ENCODE measurements at regions not wholly inside any gene's neighbourhood (a gene's known extent, or its start where the extent isn't known, plus 50 kb on each side); places are given as distances from the start of the nearest gene placed in this dataset.
"Not testable (repeated sequence)": the region's sequence is repeated elsewhere in the genome, so short reads cannot be mapped to it uniquely, and the experiment has no call there.

- no peak for DNase-seq (ENCODE audit: low read depth)
Observed at GRCh38 chrX:138018145-138018799, 452.3 kb downstream of the ZIC3 start.

DNA sequence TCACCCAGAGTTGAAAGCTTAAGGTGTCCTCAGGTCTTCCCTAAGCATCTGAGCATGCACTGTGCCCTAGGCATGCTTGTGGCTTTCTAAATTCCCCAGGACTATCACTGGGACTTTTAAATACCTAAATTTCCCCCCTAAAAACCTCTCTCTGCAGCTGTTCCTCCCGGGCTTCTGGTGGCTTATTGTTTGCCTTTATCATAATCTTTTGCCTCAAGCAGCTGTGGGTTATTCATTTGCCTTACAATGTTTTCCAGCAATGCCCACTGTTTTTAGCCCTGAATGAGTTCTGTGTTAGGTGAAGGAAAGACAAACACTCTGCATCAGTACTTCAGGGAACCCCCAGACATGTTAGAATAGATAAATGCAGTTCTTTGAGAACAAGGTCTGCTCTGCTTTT, 455.0 kb downstream of the ZIC3 start:
- DNase-seq (ENCODE audit: low read depth), result no peak

- DNase-seq (ENCODE audit: low read depth), result no peak
Observed at GRCh38 chrX:138026211-138026610, 460.3 kb downstream of the ZIC3 start.

- DNase-seq (ENCODE audit: low read depth), result no peak
Observed at GRCh38 chrX:138031715-138032114, 465.8 kb downstream of the ZIC3 start.

DNA sequence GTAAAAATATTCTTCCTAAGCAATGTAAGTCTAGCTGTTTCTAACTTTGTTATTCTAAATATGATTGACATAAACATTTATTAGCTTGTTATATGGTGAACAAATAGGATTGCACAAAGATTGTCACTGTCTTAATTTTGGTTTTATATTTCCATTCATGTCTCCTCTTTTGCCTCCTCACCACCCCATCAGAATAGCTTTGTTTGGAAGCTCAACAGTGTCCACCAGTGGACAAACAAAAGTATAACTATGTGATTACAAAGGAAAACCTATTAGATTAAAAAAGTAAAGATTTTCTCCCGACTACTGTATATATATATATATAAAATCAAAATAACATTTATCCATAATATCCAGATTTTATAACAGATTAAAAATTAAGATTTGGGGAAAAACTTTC, 468.2 kb downstream of the ZIC3 start:
- DNase-seq (ENCODE audit: low read depth), result no peak

GRCh38 chrX:138037548-138037947, 471.6 kb downstream of the ZIC3 start:
- DNase-seq (ENCODE audit: low read depth), result no peak

- no peak for DNase-seq (ENCODE audit: low read depth)
Observed at GRCh38 chrX:138057883-138058282, 492.0 kb downstream of the ZIC3 start.

DNA sequence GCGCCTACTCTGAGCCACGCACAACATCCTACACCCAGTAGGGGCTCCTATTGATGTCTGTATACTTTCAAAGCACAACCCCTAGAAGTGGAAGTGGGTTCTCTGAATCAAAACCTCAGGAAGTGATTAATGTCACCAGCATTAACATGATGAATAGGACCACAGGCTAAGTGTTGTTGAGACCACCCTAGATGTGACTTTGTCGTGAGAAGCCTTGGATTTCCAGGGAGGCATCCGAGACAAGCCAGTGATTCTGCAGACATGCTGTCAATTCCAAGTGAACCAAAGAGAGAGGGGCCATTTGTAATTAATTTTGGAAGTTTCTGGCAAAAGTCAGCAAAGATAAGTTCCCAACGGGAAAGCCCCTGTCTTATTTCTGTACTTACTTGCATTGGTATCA, 493.0 kb downstream of the ZIC3 start:
- DNase-seq (ENCODE audit: low read depth), result no peak

DNA sequence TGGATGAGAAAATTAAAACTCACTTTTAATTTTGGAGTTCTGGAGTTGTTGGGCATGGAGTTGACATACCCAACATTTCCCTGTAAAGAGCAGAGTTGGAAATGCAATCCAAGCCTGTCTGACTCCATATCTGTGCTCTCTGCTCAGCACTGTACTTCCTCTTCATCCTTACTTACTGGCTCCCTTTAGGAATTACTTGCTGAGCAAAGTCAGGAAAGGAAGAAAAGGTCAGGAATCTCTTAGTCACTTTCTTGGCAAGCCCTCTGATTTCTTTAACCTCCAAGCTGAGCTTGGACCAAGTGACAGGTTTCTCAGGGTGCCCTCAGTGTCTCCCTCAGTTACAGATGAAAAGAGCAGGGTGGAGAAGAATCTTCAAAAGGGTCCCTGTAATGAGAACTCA, 501.5 kb downstream of the ZIC3 start:
- DNase-seq (ENCODE audit: low read depth), result no peak

DNA sequence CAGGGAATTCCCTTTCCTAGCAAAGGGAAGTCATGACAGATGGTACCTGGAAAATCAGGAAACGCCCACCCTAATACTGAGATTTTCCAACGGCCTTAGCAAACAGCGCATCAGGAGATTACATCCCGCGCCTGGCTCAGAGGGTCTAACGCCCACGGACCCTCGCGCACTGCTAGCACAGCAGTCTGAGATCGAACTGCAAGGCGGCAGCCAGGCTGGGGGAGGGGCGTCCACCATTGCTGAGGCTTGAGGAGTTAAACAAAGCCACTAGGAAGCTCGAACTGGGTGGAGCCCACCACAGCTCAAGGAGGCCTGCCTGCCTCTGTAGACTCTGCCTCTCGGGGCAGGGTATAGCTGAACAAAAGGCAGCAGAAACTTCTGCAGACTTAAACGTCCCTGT, 507.7 kb downstream of the ZIC3 start:
- no peak for DNase-seq (ENCODE audit: low read depth)

DNA sequence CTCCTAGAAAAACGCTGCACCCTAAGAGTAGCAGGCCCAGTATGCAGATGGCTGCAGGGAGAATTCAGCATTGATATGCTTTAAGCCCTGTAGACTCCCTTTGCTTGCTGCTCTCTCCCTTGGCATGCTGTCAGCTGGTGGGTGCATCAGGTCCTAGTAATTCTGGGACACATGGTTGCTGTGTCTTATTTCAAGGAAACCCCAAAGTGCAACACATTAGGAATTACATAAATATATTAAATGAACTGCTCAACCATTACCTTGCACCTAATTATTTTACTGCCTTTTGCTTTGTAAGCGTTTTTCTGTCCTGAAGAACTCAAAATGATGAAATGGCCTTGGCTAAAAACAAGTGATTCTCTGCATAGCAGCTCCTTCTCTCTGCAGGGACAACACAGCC, 516.3 kb downstream of the ZIC3 start:
- DNase-seq (ENCODE audit: low read depth), result no peak

DNA sequence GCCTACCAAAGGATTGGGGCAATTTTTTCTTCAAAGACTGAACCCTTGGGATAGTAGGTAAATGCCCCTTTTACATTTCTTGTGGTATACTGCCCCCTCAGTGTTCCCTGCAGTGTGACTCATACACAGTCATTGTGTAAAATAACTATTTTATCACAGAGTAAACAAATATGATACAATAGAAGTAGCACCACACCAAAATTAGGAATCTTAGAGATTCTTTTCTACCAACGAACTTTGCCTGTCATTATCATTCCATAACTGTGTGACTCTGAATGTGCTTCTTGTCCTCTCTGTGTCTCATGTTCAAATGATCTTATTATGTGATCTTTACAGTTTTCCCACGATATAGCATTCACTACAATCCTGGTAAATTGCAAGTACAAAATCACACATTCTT, 517.0 kb downstream of the ZIC3 start:
- no peak for DNase-seq (ENCODE audit: low read depth)

DNA sequence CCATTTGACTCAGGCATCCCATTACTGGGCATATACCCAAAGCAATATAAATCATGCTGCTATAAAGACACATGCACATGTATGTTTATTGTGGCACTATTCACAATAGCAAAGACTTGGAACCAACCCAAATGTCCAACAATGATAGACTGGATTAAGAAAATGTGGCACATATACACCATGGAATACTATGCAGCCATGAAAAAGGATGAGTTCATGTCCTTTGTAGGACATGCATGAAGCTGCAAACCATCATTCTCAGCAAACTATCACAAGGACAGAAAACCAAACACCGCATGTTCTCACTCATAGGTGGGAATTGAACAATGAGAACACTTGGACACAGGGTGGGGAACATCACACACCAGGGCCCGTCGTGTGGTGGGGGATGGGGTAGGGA, 545.0 kb downstream of the ZIC3 start:
- DNase-seq (ENCODE audit: low read depth), result not testable (repeated sequence)

DNA sequence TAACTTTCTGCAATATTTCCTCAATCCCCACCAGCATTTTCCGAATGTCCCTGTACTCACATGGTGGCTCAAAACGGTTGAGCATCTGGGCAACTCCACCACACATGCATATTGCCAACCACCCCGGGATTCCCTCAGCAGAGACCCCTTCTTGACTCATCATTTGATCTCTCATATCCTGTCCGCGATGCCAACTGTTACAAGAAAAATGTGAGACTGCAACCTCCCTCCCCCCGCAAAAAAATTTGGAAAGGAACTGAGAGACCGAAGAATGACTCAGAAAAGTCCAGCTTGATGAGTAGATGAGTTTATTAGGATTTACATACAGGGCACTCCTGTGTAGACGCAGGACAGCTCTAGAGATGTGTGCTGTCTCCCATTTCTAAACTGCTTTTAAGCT, 561.4 kb downstream of the ZIC3 start:
- DNase-seq (ENCODE audit: low read depth), result no peak

DNA sequence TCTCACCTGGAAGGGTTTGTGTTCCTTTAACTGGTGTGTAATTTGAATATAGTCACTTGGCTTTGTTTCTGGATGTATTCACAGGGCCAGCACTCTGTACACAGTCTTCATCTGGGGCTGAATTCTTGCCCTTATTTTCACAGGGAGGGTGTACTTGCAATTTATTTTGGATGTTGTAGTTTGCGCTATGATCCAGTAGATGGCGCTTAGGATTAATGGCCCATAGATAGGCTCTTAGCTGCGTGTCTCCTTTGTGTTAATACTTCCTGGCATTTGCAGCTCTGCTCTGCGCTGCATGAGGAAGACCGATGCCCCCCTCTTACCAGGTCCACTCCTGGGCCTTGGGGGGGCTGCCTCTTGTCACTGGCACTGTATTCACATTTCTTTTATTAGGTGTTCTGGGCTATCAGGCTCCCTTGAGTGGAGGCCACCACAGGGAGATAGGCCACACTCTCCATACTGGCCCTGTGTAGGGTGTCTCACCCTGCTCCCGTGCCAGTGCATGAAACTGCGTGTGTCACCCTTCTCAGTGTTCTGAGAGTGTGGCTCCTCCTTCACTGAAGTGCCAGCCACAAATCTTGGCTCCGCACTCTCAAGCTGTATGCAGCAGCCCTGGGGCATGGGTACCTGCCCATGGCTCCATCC, 562.2 kb downstream of the ZIC3 start:
- DNase-seq (ENCODE audit: low read depth), result peak; percentile 3

DNA sequence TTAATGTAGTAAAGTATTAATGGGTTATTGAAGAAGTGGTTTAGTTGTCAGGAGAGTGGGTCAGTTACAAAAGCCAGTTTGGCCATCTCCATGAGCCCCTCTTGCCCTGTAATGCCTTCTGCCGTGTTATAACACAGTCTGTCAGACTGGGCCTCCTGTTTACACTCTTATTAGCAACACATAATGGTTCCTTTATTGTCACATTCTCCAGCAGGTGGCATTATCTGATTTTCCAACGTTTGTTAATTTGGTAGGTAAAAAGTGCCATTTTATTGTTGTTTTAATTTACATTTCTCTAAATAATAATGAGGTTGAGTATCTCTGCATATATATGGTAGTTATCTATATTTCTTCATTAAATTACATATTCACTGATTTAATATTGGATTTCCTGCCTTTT, 560.8 kb downstream of the FGF13 start:
- DNase-seq (ENCODE audit: low read depth), result no peak

- DNase-seq (ENCODE audit: low read depth), result no peak
Observed at GRCh38 chrX:138157850-138158249, 553.7 kb downstream of the FGF13 start.

DNA sequence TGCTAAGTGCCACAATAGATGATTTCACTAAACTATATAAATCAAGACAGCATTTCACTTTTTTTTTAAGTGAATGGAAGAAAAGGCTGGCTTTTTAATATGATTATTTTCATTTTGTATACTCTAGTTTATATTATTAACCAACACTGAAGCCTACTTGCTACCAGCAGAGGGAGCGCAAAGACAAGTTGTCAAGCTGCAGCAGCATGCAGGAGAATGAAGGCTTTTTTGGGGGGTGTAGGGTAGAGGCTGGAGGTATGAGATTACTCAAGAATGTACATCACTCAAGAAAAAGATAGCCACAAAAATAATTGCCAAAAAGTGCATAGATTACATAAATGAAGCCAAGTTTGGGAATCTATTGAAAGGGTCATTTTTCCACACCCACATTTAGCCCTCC, 519.5 kb downstream of the FGF13 start:
- no peak for DNase-seq (ENCODE audit: low read depth)

GRCh38 chrX:138229718-138230117, 481.8 kb downstream of the FGF13 start:
- DNase-seq (ENCODE audit: low read depth), result no peak

DNA sequence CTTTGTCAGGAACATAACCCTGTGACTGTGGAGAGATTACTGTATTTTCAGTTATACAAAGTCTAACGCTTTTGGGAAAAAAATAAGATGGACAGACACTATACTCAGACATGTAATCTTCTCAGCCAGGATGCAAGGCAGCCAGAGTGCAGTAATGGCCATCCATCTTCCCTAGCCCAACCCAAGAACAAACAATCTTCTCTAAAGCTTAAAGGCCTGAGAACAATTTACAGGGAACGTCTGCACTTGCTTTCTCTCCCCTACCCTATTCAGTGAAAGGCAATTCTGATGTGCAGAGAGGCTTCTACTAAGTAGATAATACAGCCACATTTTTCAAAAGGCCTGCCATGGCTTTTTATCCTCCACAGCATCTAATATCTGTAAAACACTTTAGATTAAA, 471.3 kb downstream of the FGF13 start:
- no peak for DNase-seq (ENCODE audit: low read depth)

DNA sequence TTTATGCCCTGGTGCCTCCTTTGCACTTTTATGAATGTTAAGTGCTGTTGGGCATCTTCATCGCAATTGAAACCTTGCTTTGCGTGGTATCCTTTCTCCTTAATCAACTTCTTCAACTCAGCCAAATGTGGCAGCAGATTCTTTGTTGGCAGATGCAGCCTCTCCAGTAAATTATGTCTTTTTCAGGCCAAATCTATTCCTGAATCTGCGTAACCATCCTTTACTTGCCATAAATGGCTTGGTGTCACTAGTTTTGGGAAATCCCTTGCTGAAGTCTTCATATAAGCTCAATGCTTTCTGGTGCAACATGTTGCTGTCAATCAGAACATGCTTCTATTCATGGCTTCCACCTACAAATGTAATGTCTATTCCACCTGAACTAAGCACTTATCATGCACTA, 457.5 kb downstream of the FGF13 start:
- DNase-seq (ENCODE audit: low read depth), result no peak

DNA sequence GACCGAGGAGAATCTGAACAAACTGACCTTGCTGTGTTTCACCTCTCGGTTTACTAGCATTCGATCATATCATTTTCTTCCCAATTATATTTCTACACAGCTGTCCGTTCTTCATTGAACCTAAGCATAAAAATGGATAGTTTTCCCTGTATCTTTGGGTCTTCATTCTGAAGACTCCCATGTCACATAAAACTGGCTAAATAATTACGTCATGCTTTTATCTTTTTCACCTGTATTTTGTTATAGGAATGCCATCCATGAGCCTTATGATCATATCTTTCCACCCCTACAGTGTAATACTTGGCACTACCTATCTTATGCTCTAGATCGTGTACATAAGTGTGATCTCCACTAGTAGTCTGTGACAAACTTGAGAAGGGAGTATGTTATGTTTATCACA, 456.1 kb downstream of the FGF13 start:
- no peak for DNase-seq (ENCODE audit: low read depth)

DNA sequence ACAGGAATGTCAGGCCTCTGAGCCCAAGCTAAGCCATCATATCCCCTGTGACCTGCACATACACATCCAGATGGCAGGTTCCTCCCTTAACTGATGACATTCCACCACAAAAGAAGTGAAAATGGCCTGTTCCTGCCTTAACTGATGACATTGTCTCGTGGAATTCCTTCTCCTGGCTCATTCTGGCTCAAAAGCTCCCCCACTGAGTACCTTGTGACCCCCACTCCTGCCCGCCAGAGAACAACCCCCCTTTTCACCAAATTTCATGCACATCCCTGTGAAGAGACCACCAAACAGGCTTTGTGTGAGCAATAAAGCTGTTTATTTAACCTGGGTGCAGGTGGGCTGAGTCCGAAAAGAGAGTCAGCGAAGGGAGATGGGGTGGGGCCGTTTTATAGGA, 447.4 kb downstream of the FGF13 start:
- not testable (repeated sequence) for DNase-seq (ENCODE audit: low read depth)

- no peak for DNase-seq (ENCODE audit: low read depth)
Observed at GRCh38 chrX:138270931-138271330, 440.6 kb downstream of the FGF13 start.
